Dermis microvascular lymphatic vessel endothelial cell (primary cell): ENCODE measurements at regions not wholly inside any gene's neighbourhood (a gene's known extent, or its start where the extent isn't known, plus 50 kb on each side); places are given as distances from the start of the nearest gene placed in this dataset.
"Not testable (repeated sequence)": the region's sequence is repeated elsewhere in the genome, so short reads cannot be mapped to it uniquely, and the experiment has no call there.

Source experiments
- DNase-seq, 2 donors: peaks; one replicate each; pipeline versions ENCODE4 v3.0.0 to v3.0.0-alpha.2; 2010; ENCODE audit warnings: low read depth in 2 of 2

- no peak for DNase-seq
Measured at GRCh38 chr1:195756109-195756508, 852.1 kb downstream of the KCNT2 start.

- DNase-seq: no peak
Measured at GRCh38 chr1:195754874-195755273, 853.4 kb downstream of the KCNT2 start.

GRCh38 chr1:195754303-195754702, 853.9 kb downstream of the KCNT2 start:
- DNase-seq: no peak

GRCh38 chr1:195748969-195749368, 859.3 kb downstream of the KCNT2 start:
- DNase-seq: no peak

GRCh38 chr1:195745189-195746010, 862.8 kb downstream of the KCNT2 start:
- DNase-seq: no peak

- DNase-seq: no peak
Measured at GRCh38 chr1:195744256-195744655, 864.0 kb downstream of the KCNT2 start.

- no peak for DNase-seq
Measured at GRCh38 chr1:195740862-195741261, 867.4 kb downstream of the KCNT2 start.

GRCh38 chr1:195738966-195739650, 869.1 kb downstream of the KCNT2 start:
- DNase-seq: no peak

- DNase-seq: no peak
Measured at GRCh38 chr1:195735140-195735539, 873.1 kb downstream of the KCNT2 start.

- no peak for DNase-seq
Measured at GRCh38 chr1:195733826-195734225, 874.4 kb downstream of the KCNT2 start.

GRCh38 chr1:195733408-195733807, 874.8 kb downstream of the KCNT2 start:
- no peak for DNase-seq

- no peak for DNase-seq
Measured at GRCh38 chr1:195731385-195731784, 876.9 kb downstream of the KCNT2 start.

GRCh38 chr1:195723796-195724194, 884.4 kb downstream of the KCNT2 start:
- DNase-seq: no peak

- not testable (repeated sequence) for DNase-seq
Measured at GRCh38 chr1:195722852-195723795, 885.1 kb downstream of the KCNT2 start.

GRCh38 chr1:195722146-195722545, 886.1 kb downstream of the KCNT2 start:
- not testable (repeated sequence) for DNase-seq

- DNase-seq: no peak
Measured at GRCh38 chr1:195721210-195721971, 886.8 kb downstream of the KCNT2 start.

- no peak for DNase-seq
Measured at GRCh38 chr1:195717651-195718050, 890.6 kb downstream of the KCNT2 start.

GRCh38 chr1:195715652-195716051, 892.6 kb downstream of the KCNT2 start:
- no peak for DNase-seq

- no peak for DNase-seq
Measured at GRCh38 chr1:195714248-195714647, 894.0 kb downstream of the KCNT2 start.

- no peak for DNase-seq
Measured at GRCh38 chr1:195709821-195710220, 898.4 kb downstream of the KCNT2 start.

GRCh38 chr1:195704028-195704427, 904.2 kb downstream of the KCNT2 start:
- no peak for DNase-seq
